Activated CD8-positive, alpha-beta memory T cell treated with anti-CD3 and anti-CD28 coated beads for 24 hours (primary cell): ENCODE measurements at regions not wholly inside any gene's neighbourhood (a gene's known extent, or its start where the extent isn't known, plus 50 kb on each side); places are given as distances from the start of the nearest gene placed in this dataset.
"Not testable (repeated sequence)": the region's sequence is repeated elsewhere in the genome, so short reads cannot be mapped to it uniquely, and the experiment has no call there.

ENCODE experiments used
- DNase-seq: peaks from one replicate; pipeline ENCODE4 v3.0.0-alpha.2; 2020

GRCh38 chr5:71910741-71911140 is 191.7 kb downstream of the CARTPT start:
- DNase-seq, result no peak

GRCh38 chr5:71912021-71912420 is 192.9 kb downstream of the CARTPT start:
- DNase-seq, result no peak

GRCh38 chr5:71914281-71914680 is 193.0 kb upstream of the MAP1B start:
- DNase-seq, result no peak

- DNase-seq, result no peak
Measured at GRCh38 chr5:71922584-71923106, 184.6 kb upstream of the MAP1B start.

GRCh38 chr5:71923755-71924154 is 183.5 kb upstream of the MAP1B start:
- DNase-seq, result no peak

- no peak for DNase-seq
Measured at GRCh38 chr5:71924325-71924724, 182.9 kb upstream of the MAP1B start.

GRCh38 chr5:71924980-71925379 is 182.3 kb upstream of the MAP1B start:
- DNase-seq, result no peak

GRCh38 chr5:71925608-71926091 is 181.6 kb upstream of the MAP1B start:
- no peak for DNase-seq

- DNase-seq, result no peak
Measured at GRCh38 chr5:71929003-71929402, 178.3 kb upstream of the MAP1B start.

GRCh38 chr5:71930554-71930953 is 176.7 kb upstream of the MAP1B start:
- DNase-seq, result not testable (repeated sequence)

- DNase-seq, result no peak
Measured at GRCh38 chr5:71932131-71932654, 175.1 kb upstream of the MAP1B start.

GRCh38 chr5:71932655-71933338 is 174.5 kb upstream of the MAP1B start:
- no peak for DNase-seq

- no peak for DNase-seq
Measured at GRCh38 chr5:71934322-71934721, 173.0 kb upstream of the MAP1B start.

- DNase-seq, result no peak
Measured at GRCh38 chr5:71937921-71938698, 169.2 kb upstream of the MAP1B start.

GRCh38 chr5:71938895-71939294 is 168.4 kb upstream of the MAP1B start:
- no peak for DNase-seq

GRCh38 chr5:71939452-71940230 is 167.6 kb upstream of the MAP1B start:
- no peak for DNase-seq

GRCh38 chr5:71943874-71944273 is 163.4 kb upstream of the MAP1B start:
- DNase-seq, result no peak

- DNase-seq, result no peak
Measured at GRCh38 chr5:71945436-71945835, 161.8 kb upstream of the MAP1B start.

- DNase-seq, result no peak
Measured at GRCh38 chr5:71946343-71947030, 160.8 kb upstream of the MAP1B start.

- no peak for DNase-seq
Measured at GRCh38 chr5:71948206-71948605, 159.1 kb upstream of the MAP1B start.

GRCh38 chr5:71949772-71950171 is 157.5 kb upstream of the MAP1B start:
- no peak for DNase-seq

- no peak for DNase-seq
Measured at GRCh38 chr5:71953866-71954265, 153.4 kb upstream of the MAP1B start.
